A549 (cell line): ENCODE measurements at regions not wholly inside any gene's neighbourhood (a gene's known extent, or its start where the extent isn't known, plus 50 kb on each side); places are given as distances from the start of the nearest gene placed in this dataset.

Source experiments
- ATAC-seq, 2 experiments: fragments of 200-7000 bp in 1 of 2; fragments of >200 bp in 1 of 2; cut with Nextera tagmentation in 1 of 2; cut with Tn5 transposase in 1 of 2; 3 replicates each; pipeline versions ENCODE4 v1.8.0 to v1.9.1; 2018 to 2020; ENCODE audit warnings: mild to moderate bottlenecking in 1 of 2, moderate library complexity in 1 of 2
- CTCF ChIA-PET: fragments of 300-600 bp; sonication (Branson Sonifier 250); formaldehyde crosslinking; extraction: SDS; loops from one replicate; lab custom pipeline; 2021; ENCODE audit warnings: antibody characterized with exemption, inconsistent platforms; lab: Yijun Ruan, JAX
- POLR2A ChIA-PET: fragments of 350-600 bp; formaldehyde crosslinking; extraction: SDS; loops from one replicate; lab custom pipeline; 2021; ENCODE audit warnings: antibody characterized with exemption, inconsistent platforms; lab: Yijun Ruan, JAX
- DNase-seq, 2 experiments: peaks; one replicate each; pipeline versions ENCODE4 v3.0.0 to v3.0.0-alpha.2; 2011 to 2016; ENCODE audit warnings: low read depth in 1 of 2, low spot score in 1 of 2
- FAIRE-seq: peaks from 2 replicates; lab custom pipeline; 2011; peaks lifted over from hg19 to GRCh38; lab: Jason Lieb, UNC
- H3K27ac ChIP-seq, 2 experiments: fragments of >200 bp; sonication (Bioruptor Twin); formaldehyde crosslinking; 3 replicates each; pipeline ENCODE4 v1.5.1; 2016 to 2017
- H3K4me1 ChIP-seq: fragments of >200 bp; sonication (Bioruptor Twin); formaldehyde crosslinking; 3 replicates; pipeline ENCODE4 v1.6.1; 2016
- H3K4me2 ChIP-seq: fragments of >200 bp; sonication (Bioruptor Twin); formaldehyde crosslinking; 3 replicates; pipeline ENCODE4 v1.6.1; 2016
- H3K4me3 ChIP-seq: fragments of >200 bp; sonication (Bioruptor Twin); formaldehyde crosslinking; 3 replicates; pipeline ENCODE4 v1.5.1; 2016
- H3K9me3 ChIP-seq: fragments of >200 bp; sonication (Bioruptor Twin); formaldehyde crosslinking; 3 replicates; pipeline ENCODE4 v1.6.1; 2016
- BCL3 ChIP-seq: fragments of >200 bp; sonication (Bioruptor Twin); formaldehyde crosslinking; IDR thresholded peaks from 3 replicates; pipeline ENCODE4 v1.6.1; 2016
- CBX2 ChIP-seq: fragments of 200-600 bp; sonication (generic); IDR thresholded peaks from 2 replicates; pipeline ENCODE4 v1.6.1; 2016; ENCODE audit warnings: low read depth, mild to moderate bottlenecking, borderline replicate concordance
- CEBPB ChIP-seq, 2 experiments: fragments of >200 bp in 1 of 2; sonication (Bioruptor Twin) in 1 of 2; formaldehyde crosslinking in 1 of 2; IDR thresholded peaks; 2 replicates each; pipeline ENCODE4 v1.6.1; 2012 to 2016
- CHD2 ChIP-seq: fragments of 150-350 bp; IDR thresholded peaks from 2 replicates; pipeline ENCODE4 v1.6.1; 2014; ENCODE audit warnings: low read length; ENCODE audit not compliant: partially characterized antibody
- CHD4 ChIP-seq: fragments of 200-600 bp; sonication (generic); IDR thresholded peaks from 2 replicates; pipeline ENCODE4 v1.6.1; 2016; ENCODE audit warnings: antibody characterized with exemption, mild to moderate bottlenecking, borderline replicate concordance
- EHF ChIP-seq: fragments of 250-450 bp; sonication (Bioruptor Pico); IDR thresholded peaks from 2 replicates; pipeline ENCODE4 v1.5.0; 2020; ENCODE audit warnings: mild to moderate bottlenecking
- EP300 ChIP-seq, 2 experiments: fragments of >200 bp; sonication (Bioruptor Twin); formaldehyde crosslinking; IDR thresholded peaks; 2 replicates in 1 of 2; 3 replicates in 1 of 2; pipeline ENCODE4 v1.6.1; 2016 to 2017
- FOSB ChIP-seq: fragments of 250-450 bp; sonication (Bioruptor Pico); IDR thresholded peaks from 2 replicates; pipeline ENCODE4 v1.5.0; 2020; ENCODE audit warnings: mild to moderate bottlenecking, moderate library complexity
- FOXS1 ChIP-seq: fragments of 250-450 bp; sonication (Bioruptor Pico); IDR thresholded peaks from 2 replicates; pipeline ENCODE4 v1.5.0; 2020; ENCODE audit warnings: mild to moderate bottlenecking, moderate library complexity
- HEYL ChIP-seq: fragments of 250-450 bp; sonication (Bioruptor Pico); IDR thresholded peaks from 2 replicates; pipeline ENCODE4 v1.8.0; 2021; ENCODE audit warnings: mild to moderate bottlenecking, moderate library complexity
- HOXA7 ChIP-seq: fragments of 250-450 bp; sonication (Bioruptor Pico); IDR thresholded peaks from 2 replicates; pipeline ENCODE4 v1.5.0; 2020; ENCODE audit warnings: mild to moderate bottlenecking, moderate library complexity
- KDM1A ChIP-seq: fragments of 200-600 bp; sonication (generic); IDR thresholded peaks from 2 replicates; pipeline ENCODE4 v1.6.1; 2016; ENCODE audit warnings: low read depth, mild to moderate bottlenecking
- MAFK ChIP-seq: fragments of 450-650 bp; IDR thresholded peaks from 2 replicates; pipeline ENCODE4 v1.6.1; 2014; ENCODE audit not compliant: partially characterized antibody
- NFE2L2 ChIP-seq: fragments of 150-350 bp; conservative IDR thresholded peaks from 2 replicates; pipeline ENCODE4 v1.6.1; 2014; ENCODE audit warnings: low read length
- NPAS2 ChIP-seq: fragments of 250-450 bp; sonication (Bioruptor Pico); IDR thresholded peaks from 2 replicates; pipeline ENCODE4 v1.8.0; 2022; ENCODE audit warnings: mild to moderate bottlenecking, moderate library complexity, borderline replicate concordance
- POLR2AphosphoS2 ChIP-seq: conservative IDR thresholded peaks from 2 replicates; pipeline ENCODE4 v1.6.1; 2012; ENCODE audit warnings: low read length, improper control_type of control experiment, inconsistent platforms
- RARB ChIP-seq: fragments of 250-450 bp; sonication (Bioruptor Pico); IDR thresholded peaks from 2 replicates; pipeline ENCODE4 v1.8.0; 2021; ENCODE audit warnings: mild to moderate bottlenecking, moderate library complexity
- RNF2 ChIP-seq: fragments of 200-600 bp; sonication (generic); IDR thresholded peaks from 2 replicates; pipeline ENCODE4 v1.6.1; 2016; ENCODE audit warnings: low read depth, mild to moderate bottlenecking, antibody characterized with exemption, moderate library complexity, borderline replicate concordance
- TFCP2L1 ChIP-seq: fragments of 250-450 bp; sonication (Bioruptor Pico); IDR thresholded peaks from 2 replicates; pipeline ENCODE4 v1.5.0; 2021; ENCODE audit warnings: mild to moderate bottlenecking
- TP53 ChIP-seq: fragments of 250-450 bp; sonication (Bioruptor Pico); IDR thresholded peaks from 2 replicates; pipeline ENCODE4 v1.5.0; 2021; ENCODE audit warnings: mild to moderate bottlenecking, moderate library complexity
- ZC3H11A ChIP-seq: fragments of 450-650 bp; IDR thresholded peaks from 2 replicates; pipeline ENCODE4 v1.6.1; 2014; ENCODE audit warnings: antibody characterized with exemption, mild to moderate bottlenecking
- ZFP36 ChIP-seq: fragments of 450-650 bp; IDR thresholded peaks from 2 replicates; pipeline ENCODE4 v1.6.1; 2014; ENCODE audit warnings: borderline replicate concordance; ENCODE audit not compliant: partially characterized antibody
- ZNF302 ChIP-seq: fragments of 250-450 bp; sonication (Bioruptor Pico); IDR thresholded peaks from 2 replicates; pipeline ENCODE4 v1.9.0; 2021; ENCODE audit warnings: inconsistent platforms, mild to moderate bottlenecking, moderate library complexity
- WGBS: methylation state at CpG from one replicate; pipeline ENCODE4 v1.1.6; 2017; ENCODE audit errors: missing lambda C conversion rate; 5-methylcytosine and 5-hydroxymethylcytosine counted together
- TF ChIP-seq, protein P1 (sequence below): fragments of >200 bp; sonication (Bioruptor Twin); formaldehyde crosslinking; IDR thresholded peaks from 3 replicates; pipeline ENCODE4 v1.5.1; 2016
- TF ChIP-seq, protein P2 (sequence below): IDR thresholded peaks from 2 replicates; pipeline ENCODE4 v1.6.1; 2012
- TF ChIP-seq, protein P3 (sequence below): fragments of 250-450 bp; sonication (Bioruptor Pico); IDR thresholded peaks from 2 replicates; pipeline ENCODE4 v1.5.0; 2021; ENCODE audit warnings: mild to moderate bottlenecking, moderate library complexity, borderline replicate concordance

DNA sequence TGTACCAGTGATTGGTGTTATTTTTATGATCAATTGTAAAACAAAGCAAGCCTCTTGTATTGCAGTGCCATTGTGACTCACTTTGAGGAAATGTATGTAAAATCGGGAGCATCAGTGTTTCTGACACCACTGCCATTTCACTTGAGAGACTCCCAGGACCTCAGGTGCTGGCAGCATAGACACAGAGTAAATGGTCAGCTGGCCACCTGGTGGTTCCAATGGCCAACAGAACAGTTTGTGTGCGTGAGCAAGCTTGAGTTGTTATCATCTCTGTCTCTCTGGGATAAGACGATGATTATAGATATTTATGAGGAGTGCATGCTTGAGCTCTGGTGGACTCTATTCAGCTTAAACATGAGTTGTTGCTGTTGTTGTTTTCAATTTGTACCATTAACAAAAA lies 356.6 kb downstream of the GUCY2F start:
- Histone ChIP-seq H3K4me3 (no peak overlapping the region), H3K27ac (no peak overlapping the region), H3K9me3 (no peaks in the 10 kb centered on the region), H3K4me1 (no peaks in the 10 kb centered on the region), H3K4me2 (no peak overlapping the region)
- ATAC-seq, result no peak
- no peak for DNase-seq
- ChIA-PET POLR2A (no interaction called here), CTCF (no interaction called here)
- 7% methylated on average over 3 of the region's 3 CpGs for WGBS
- no peak for FAIRE-seq
- TF ChIP-seq NFE2L2, result no peak

DNA sequence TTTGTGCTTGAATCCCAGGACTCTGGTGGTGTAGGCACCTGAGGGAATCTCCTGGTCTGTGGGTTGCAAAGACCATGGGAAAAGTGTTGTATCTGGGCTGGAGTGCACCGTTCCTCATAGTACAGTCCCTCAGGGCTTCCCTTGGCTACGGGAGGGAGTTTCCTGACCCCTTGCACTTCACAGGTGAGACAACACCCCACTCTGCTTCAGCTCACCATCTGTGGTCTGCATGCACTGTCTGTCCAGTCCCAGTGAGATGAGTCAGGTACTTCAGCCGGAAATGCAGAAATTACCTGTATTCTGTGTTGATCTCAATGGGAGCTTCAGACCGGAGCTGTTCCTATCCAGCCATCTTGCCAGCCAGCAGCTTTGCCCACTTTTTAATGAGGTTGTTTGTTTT lies 353.0 kb upstream of the IRS4 start:
- H3K4me2 ChIP-seq, result no peak overlapping the region
- no peaks in the 10 kb centered on the region for H3K4me1 ChIP-seq
- DNase-seq, result no peak
- TF ChIP-seq EP300 (IDR thresholded peaks at IDR 0.05) (no peak), ZFP36 (no peak), MAFK (no peak), CBX2 (no peak), TP53 (CRISPR knock-in tag) (no peak), ZC3H11A (no peak), POLR2AphosphoS2 (no peak), ZNF302 (CRISPR knock-in tag) (no peak), KDM1A (no peak), CEBPB (IDR thresholded peaks at IDR 0.05) (no peak), NPAS2 (CRISPR knock-in tag) (no peak)
- TF ChIP-seq, protein P1, sequence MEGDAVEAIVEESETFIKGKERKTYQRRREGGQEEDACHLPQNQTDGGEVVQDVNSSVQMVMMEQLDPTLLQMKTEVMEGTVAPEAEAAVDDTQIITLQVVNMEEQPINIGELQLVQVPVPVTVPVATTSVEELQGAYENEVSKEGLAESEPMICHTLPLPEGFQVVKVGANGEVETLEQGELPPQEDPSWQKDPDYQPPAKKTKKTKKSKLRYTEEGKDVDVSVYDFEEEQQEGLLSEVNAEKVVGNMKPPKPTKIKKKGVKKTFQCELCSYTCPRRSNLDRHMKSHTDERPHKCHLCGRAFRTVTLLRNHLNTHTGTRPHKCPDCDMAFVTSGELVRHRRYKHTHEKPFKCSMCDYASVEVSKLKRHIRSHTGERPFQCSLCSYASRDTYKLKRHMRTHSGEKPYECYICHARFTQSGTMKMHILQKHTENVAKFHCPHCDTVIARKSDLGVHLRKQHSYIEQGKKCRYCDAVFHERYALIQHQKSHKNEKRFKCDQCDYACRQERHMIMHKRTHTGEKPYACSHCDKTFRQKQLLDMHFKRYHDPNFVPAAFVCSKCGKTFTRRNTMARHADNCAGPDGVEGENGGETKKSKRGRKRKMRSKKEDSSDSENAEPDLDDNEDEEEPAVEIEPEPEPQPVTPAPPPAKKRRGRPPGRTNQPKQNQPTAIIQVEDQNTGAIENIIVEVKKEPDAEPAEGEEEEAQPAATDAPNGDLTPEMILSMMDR, result no peak
- TF ChIP-seq, protein P2, sequence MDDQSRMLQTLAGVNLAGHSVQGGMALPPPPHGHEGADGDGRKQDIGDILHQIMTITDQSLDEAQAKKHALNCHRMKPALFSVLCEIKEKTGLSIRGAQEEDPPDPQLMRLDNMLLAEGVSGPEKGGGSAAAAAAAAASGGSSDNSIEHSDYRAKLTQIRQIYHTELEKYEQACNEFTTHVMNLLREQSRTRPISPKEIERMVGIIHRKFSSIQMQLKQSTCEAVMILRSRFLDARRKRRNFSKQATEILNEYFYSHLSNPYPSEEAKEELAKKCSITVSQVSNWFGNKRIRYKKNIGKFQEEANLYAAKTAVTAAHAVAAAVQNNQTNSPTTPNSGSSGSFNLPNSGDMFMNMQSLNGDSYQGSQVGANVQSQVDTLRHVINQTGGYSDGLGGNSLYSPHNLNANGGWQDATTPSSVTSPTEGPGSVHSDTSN, result no peak
- no peaks in the 10 kb centered on the region for H3K9me3 ChIP-seq
- ChIA-PET POLR2A (no interaction called here), CTCF (no interaction called here)
- FAIRE-seq, result no peak
- no peak for ATAC-seq
- no peak overlapping the region for H3K27ac ChIP-seq
- no peak overlapping the region for H3K4me3 ChIP-seq
- WGBS, result 0% methylated on average over 4 of the region's 4 CpGs

DNA sequence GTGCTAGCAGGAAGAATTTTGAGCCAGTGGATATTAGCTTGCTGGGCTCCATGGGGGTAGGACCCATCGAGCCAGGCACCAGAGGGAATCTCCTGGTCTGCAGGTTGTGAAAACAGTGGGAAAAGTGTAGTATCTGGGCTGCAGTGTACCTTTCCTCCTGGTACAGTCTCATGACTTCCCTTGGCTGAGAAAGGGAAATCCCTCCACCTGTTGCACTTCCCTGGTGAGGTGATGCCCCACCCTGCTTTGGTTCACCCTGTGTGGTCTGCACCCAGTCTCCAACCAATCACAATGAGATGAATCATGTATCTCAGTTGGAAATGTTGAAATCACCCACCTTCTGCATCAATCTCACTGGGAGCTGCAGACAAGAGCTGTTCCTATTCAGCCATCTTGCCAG lies 341.4 kb upstream of the IRS4 start:
- CTCF ChIA-PET, result no interaction called here
- no peaks in the 10 kb centered on the region for H3K9me3 ChIP-seq
- no peak overlapping the region for H3K4me3 ChIP-seq
- H3K4me1 ChIP-seq, result no peaks in the 10 kb centered on the region
- H3K27ac ChIP-seq, result no peak overlapping the region
- no peak for TF ChIP-seq NFE2L2
- TF ChIP-seq RARB (CRISPR knock-in tag), result no peak
- no peak for TF ChIP-seq HOXA7
- TF ChIP-seq CHD2, result no peak
- TF ChIP-seq TFCP2L1 (CRISPR knock-in tag), result no peak
- no peak for TF ChIP-seq FOSB (CRISPR knock-in tag)
- TF ChIP-seq BCL3, result no peak
- TF ChIP-seq, protein P1, result no peak
- no peak for TF ChIP-seq RNF2
- TF ChIP-seq FOXS1 (CRISPR knock-in tag), result no peak
- no peak for TF ChIP-seq MAFK
- TF ChIP-seq CHD4, result no peak
- TF ChIP-seq EHF (CRISPR knock-in tag), result no peak
- no peak for TF ChIP-seq HEYL
- TF ChIP-seq, protein P3, sequence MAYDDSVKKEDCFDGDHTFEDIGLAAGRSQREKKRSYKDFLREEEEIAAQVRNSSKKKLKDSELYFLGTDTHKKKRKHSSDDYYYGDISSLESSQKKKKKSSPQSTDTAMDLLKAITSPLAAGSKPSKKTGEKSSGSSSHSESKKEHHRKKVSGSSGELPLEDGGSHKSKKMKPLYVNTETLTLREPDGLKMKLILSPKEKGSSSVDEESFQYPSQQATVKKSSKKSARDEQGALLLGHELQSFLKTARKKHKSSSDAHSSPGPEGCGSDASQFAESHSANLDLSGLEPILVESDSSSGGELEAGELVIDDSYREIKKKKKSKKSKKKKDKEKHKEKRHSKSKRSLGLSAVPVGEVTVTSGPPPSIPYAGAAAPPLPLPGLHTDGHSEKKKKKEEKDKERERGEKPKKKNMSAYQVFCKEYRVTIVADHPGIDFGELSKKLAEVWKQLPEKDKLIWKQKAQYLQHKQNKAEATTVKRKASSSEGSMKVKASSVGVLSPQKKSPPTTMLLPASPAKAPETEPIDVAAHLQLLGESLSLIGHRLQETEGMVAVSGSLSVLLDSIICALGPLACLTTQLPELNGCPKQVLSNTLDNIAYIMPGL (CRISPR knock-in tag), result no peak
- FAIRE-seq (no peak), ATAC-seq (no peak), DNase-seq (no peak)
- POLR2A ChIA-PET, result no interaction called here
- no peak overlapping the region for H3K4me2 ChIP-seq
- whole genome bisulfite sequencing, result 0% methylated on average over 1 of the region's 1 CpG
